SK-N-MC (cell line): ENCODE measurements at regions not wholly inside any gene's neighbourhood (a gene's known extent, or its start where the extent isn't known, plus 50 kb on each side); places are given as distances from the start of the nearest gene placed in this dataset.

Experiments used
- DNase-seq: peaks from one replicate; pipeline ENCODE4 v3.0.0-alpha.2; 2011; ENCODE audit warnings: low read depth, low spot score
- H3K27ac ChIP-seq: fragments of 200-600 bp; sonication (generic); 2 replicates; pipeline ENCODE4 v1.5.1; 2016; ENCODE audit warnings: mixed run types
- H3K36me3 ChIP-seq: fragments of 200-600 bp; sonication (generic); 2 replicates; pipeline ENCODE4 v1.6.1; 2017; ENCODE audit warnings: antibody characterized with exemption, low read length, mixed read lengths; ENCODE audit not compliant: insufficient read depth
- H3K4me3 ChIP-seq: fragments of 200-600 bp; sonication (generic); 2 replicates; pipeline ENCODE4 v1.5.1; 2016
- H3K9ac ChIP-seq: fragments of 200-600 bp; sonication (generic); 2 replicates; pipeline ENCODE4 v1.8.0; 2017; ENCODE audit warnings: mixed run types, mixed read lengths; ENCODE audit not compliant: insufficient read length
- H3K9me3 ChIP-seq: fragments of 200-600 bp; sonication (generic); 2 replicates; pipeline ENCODE4 v1.6.1; 2017; ENCODE audit warnings: low read depth, mild to moderate bottlenecking, antibody characterized with exemption, low read length, moderate library complexity, mixed read lengths
- EZH2 ChIP-seq: fragments of 200-600 bp; sonication (generic); IDR thresholded peaks from one replicate; pipeline ENCODE4 v1.6.1; 2017; ENCODE audit warnings: antibody characterized with exemption
- FOXP2 ChIP-seq: optimal IDR thresholded peaks from 2 replicates; pipeline ENCODE3; 2011; ENCODE audit warnings: mild to moderate bottlenecking, moderate library complexity; ENCODE audit not compliant: insufficient read depth; ENCODE audit errors: extremely low read length, control extremely low read depth
- POLR2AphosphoS5 ChIP-seq: IDR thresholded peaks from 2 replicates; pipeline ENCODE4 v1.6.1; 2012; ENCODE audit warnings: mild to moderate bottlenecking, low read depth, low read length, borderline replicate concordance

DNA sequence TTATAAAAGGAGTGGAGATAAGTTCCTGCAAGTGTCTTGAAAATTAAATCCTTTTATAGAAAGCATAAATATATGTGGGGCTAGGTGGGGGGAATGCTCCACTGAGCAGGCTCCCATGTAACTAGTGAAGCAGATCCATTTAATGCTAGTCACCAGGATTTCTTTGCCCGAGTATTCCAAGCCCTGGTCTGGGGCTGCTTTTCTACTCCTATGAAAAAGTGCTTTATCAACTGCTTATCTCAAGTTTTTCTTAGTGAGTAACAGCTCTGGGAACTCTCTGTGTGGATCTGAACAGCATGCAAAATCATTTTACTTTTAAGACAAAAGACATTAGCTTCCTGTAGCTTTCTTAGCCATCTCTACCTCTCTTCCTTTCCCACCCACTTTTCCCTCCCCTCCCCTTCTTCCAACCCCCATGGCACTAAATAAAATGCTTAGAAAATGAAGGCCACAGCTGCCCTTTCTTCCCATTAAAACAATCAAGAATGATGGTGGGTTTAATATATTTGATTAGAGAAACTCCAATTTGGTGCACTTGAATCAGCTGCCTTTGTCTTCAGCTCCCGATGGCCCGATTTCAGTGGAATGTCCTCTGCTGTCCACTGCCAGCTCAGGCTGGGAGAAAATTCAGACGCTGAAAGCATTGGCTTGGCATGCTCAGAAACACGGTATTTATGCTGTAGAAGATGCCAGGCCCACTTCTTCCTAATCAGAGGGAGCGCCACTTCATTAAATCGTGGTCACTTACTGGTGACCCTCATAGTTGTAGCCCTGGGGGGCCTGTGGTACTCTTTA lies 475.1 kb downstream of the FOXO1 start:
- TF ChIP-seq FOXP2 (no peak), EZH2 (no peak), POLR2AphosphoS5 (no peak)
- Histone ChIP-seq H3K9me3 (no peaks in the 10 kb centered on the region), H3K4me3 (no peak overlapping the region), H3K9ac (no peak overlapping the region), H3K36me3 (no peaks in the 10 kb centered on the region), H3K27ac (no peak overlapping the region)
- DNase-seq: no peak

- no peak overlapping the region for H3K4me3 ChIP-seq
- no peaks in the 10 kb centered on the region for H3K36me3 ChIP-seq
- no peak for DNase-seq
- no peak overlapping the region for H3K27ac ChIP-seq
- no peak for TF ChIP-seq EZH2
- TF ChIP-seq POLR2AphosphoS5: no peak
- no peak for TF ChIP-seq FOXP2
- H3K9ac ChIP-seq: no peak overlapping the region
- no peaks in the 10 kb centered on the region for H3K9me3 ChIP-seq
These were observed 474.0 kb downstream of the FOXO1 start for GRCh38 chr13:40192452-40192851.

- TF ChIP-seq EZH2 (no peak), FOXP2 (no peak), POLR2AphosphoS5 (no peak)
- H3K9me3 ChIP-seq: no peaks in the 10 kb centered on the region
- no peak for DNase-seq
- H3K27ac ChIP-seq: no peak overlapping the region
- H3K4me3 ChIP-seq: no peak overlapping the region
- no peak overlapping the region for H3K9ac ChIP-seq
- H3K36me3 ChIP-seq: no peaks in the 10 kb centered on the region
These were observed 473.6 kb downstream of the FOXO1 start for GRCh38 chr13:40192858-40193257.

GRCh38 chr13:40193286-40194223 lies 472.9 kb downstream of the FOXO1 start:
- no peak overlapping the region for H3K27ac ChIP-seq
- H3K36me3 ChIP-seq: no peaks in the 10 kb centered on the region
- no peak overlapping the region for H3K4me3 ChIP-seq
- TF ChIP-seq POLR2AphosphoS5 (no peak), EZH2 (no peak), FOXP2 (no peak)
- H3K9me3 ChIP-seq: no peaks in the 10 kb centered on the region
- no peak overlapping the region for H3K9ac ChIP-seq
- DNase-seq: no peak

DNA sequence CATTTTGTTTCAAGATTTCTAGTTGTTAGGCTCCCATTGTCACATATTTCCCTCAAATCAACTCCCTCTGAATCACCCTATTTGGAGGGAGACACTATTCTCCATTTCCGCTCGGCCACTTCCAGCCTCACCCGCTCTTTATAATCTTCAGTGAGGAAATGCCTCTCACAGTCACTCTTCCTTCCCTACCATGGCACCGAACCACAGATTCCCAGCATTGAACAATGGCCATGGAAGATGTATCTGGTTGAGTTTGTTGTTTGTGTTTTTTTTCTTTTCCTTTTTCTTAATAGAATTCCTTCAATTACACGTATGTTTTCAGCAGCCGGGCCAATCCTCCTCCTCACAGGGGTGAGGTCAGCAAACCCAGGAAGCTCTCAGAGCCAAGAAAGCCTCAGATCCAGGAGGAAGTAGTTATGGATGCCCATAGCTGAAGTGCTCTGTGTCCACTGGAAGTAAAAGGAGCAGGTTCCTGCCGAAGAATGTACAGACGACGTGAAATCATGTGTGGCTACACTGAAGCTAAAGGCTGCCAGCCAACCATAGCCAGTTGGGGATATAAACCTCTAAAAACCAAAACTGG lies 472.1 kb downstream of the FOXO1 start:
- DNase-seq: no peak
- Histone ChIP-seq H3K9ac (no peak overlapping the region), H3K27ac (no peak overlapping the region), H3K9me3 (no peaks in the 10 kb centered on the region), H3K36me3 (no peaks in the 10 kb centered on the region), H3K4me3 (no peak overlapping the region)
- TF ChIP-seq POLR2AphosphoS5: no peak
- TF ChIP-seq EZH2: no peak
- no peak for TF ChIP-seq FOXP2

DNA sequence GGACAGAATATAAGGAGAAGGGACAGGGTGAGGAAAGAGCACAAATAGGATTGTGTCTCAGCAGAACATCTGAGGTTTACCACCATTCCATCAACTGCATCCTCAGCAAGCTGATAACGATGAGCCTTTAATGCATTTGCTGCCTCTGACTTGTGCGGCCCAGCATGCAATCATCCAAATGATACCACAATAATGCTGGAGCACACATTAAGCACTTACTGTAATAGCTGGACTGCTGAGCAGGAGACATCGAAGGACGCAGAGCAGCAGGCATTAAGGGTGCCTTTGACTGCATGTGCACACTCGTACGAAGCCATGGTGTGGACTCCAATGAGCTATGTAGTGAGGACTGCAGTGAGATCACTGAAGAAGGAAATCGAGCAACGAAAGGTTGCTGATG lies 469.4 kb downstream of the FOXO1 start:
- DNase-seq: no peak
- H3K27ac ChIP-seq: no peak overlapping the region
- H3K4me3 ChIP-seq: no peak overlapping the region
- no peak overlapping the region for H3K9ac ChIP-seq
- no peaks in the 10 kb centered on the region for H3K36me3 ChIP-seq
- H3K9me3 ChIP-seq: no peaks in the 10 kb centered on the region
- TF ChIP-seq POLR2AphosphoS5 (no peak), FOXP2 (no peak), EZH2 (no peak)

DNA sequence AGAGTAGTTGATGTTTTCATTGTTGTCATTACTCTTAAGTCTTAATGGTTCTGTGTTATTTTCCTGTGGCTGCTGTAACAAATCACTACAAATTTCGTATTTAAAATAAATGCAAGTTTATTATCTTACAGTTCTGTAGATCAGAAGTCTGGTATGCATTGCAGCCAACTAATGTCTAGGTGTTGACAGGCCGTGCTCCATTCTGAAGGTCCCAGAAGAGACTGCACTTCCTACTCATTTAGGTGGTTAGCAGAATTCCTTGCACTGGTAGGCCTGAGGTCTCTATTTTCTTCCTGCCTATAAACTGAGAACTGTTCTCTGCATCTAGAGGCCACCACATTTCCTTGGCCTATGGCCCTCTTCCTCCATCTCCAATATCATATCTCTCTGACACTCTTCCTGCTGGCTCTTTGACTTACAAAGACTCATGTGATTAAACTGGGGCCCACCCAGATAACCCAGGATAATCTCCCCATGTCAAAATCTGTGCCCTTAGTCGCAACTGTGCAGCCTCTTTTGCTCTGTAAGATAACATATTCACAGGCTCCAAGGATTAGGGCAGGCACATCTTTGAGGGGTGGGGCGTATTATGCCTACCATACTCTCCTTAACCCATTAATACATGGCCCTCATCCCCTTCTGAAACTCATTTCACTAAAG lies 468.4 kb downstream of the FOXO1 start:
- no peak for DNase-seq
- H3K9ac ChIP-seq: no peak overlapping the region
- H3K27ac ChIP-seq: no peak overlapping the region
- no peak for TF ChIP-seq FOXP2
- TF ChIP-seq POLR2AphosphoS5: no peak
- TF ChIP-seq EZH2: no peak
- no peak overlapping the region for H3K4me3 ChIP-seq
- H3K9me3 ChIP-seq: no peaks in the 10 kb centered on the region
- H3K36me3 ChIP-seq: no peaks in the 10 kb centered on the region
